H1 (cell line): ENCODE measurements at regions not wholly inside any gene's neighbourhood (a gene's known extent, or its start where the extent isn't known, plus 50 kb on each side); places are given as distances from the start of the nearest gene placed in this dataset.

ENCODE experiments used
- CTCF ChIA-PET: fragments of 300-600 bp; sonication (Branson Sonifier 250); formaldehyde crosslinking; loops from one replicate; lab custom pipeline; 2021; ENCODE audit not compliant: partially characterized antibody; lab: Charles Lee
- POLR2A ChIA-PET: fragments of 300-600 bp; sonication (Branson Sonifier 250); formaldehyde crosslinking; loops from one replicate; lab custom pipeline; 2021; ENCODE audit warnings: inconsistent platforms; ENCODE audit not compliant: partially characterized antibody; lab: Charles Lee
- DNase-seq, 2 experiments: peaks; one replicate each; pipeline versions ENCODE4 v3.0.0 to v3.0.0-alpha.2; 2010 to 2022; ENCODE audit warnings: low spot score in 2 of 2, low read depth in 1 of 2, mixed read lengths in 1 of 2
- FAIRE-seq: peaks from 2 replicates; lab custom pipeline; 2011; peaks lifted over from hg19 to GRCh38; lab: Jason Lieb, UNC
- H2AFZ ChIP-seq: 2 replicates; pipeline ENCODE4 v1.8.1; 2012; ENCODE audit warnings: low read length, inconsistent platforms
- H2AK5ac ChIP-seq: 2 replicates; pipeline ENCODE4 v1.6.1; 2013; ENCODE audit warnings: low read depth, low read length
- H2BK120ac ChIP-seq: replicated peaks from 2 replicates; pipeline ENCODE3; 2013; ENCODE audit warnings: low read depth, low read length, inconsistent platforms
- H2BK12ac ChIP-seq: 2 replicates; pipeline ENCODE4 v1.6.1; 2013; ENCODE audit warnings: low read depth, low read length
- H2BK15ac ChIP-seq: 2 replicates; pipeline ENCODE4 v1.6.1; 2013; ENCODE audit warnings: low read length
- H2BK20ac ChIP-seq: 2 replicates; pipeline ENCODE4 v1.6.1; 2013; ENCODE audit warnings: low read length
- H2BK5ac ChIP-seq: 2 replicates; pipeline ENCODE4 v1.6.1; 2013; ENCODE audit warnings: low read depth, low read length
- H3K14ac ChIP-seq: 2 replicates; pipeline ENCODE4 v1.6.1; 2013; ENCODE audit warnings: inconsistent platforms; ENCODE audit not compliant: insufficient read length
- H3K18ac ChIP-seq: 2 replicates; pipeline ENCODE4 v1.6.1; 2013; ENCODE audit warnings: low read length; ENCODE audit errors: extremely low read depth
- H3K23ac ChIP-seq: 2 replicates; pipeline ENCODE4 v1.6.1; 2013; ENCODE audit warnings: inconsistent platforms; ENCODE audit not compliant: insufficient read length
- H3K23me2 ChIP-seq: 2 replicates; pipeline ENCODE4 v1.6.1; 2013; ENCODE audit warnings: low read depth, low read length
- H3K27ac ChIP-seq: 2 replicates; pipeline ENCODE4 v1.6.1; 2011; ENCODE audit warnings: low read depth, low read length, inconsistent platforms
- H3K27me3 ChIP-seq, 4 experiments: replicated peaks in 1 of 4; 1 replicate in 1 of 4; 2 replicates in 3 of 4; pipeline versions ENCODE4 v1.6.1 to v1.8.1; 2011 to 2013; ENCODE audit warnings: low read length in 3 of 4, mild to moderate bottlenecking in 3 of 4, inconsistent platforms in 2 of 4, mixed read lengths in 2 of 4, moderate library complexity in 1 of 4; ENCODE audit not compliant: control insufficient read depth in 3 of 4, insufficient read depth in 3 of 4; ENCODE audit errors: extremely low read depth in 1 of 4
- H3K36me3 ChIP-seq, 4 experiments: 2 replicates each; pipeline versions ENCODE4 v1.6.1 to v1.8.1; 2011 to 2013; ENCODE audit warnings: mild to moderate bottlenecking in 4 of 4, low read length in 3 of 4, moderate library complexity in 2 of 4, control low read depth in 1 of 4, inconsistent platforms in 1 of 4; ENCODE audit not compliant: insufficient read depth in 4 of 4, control insufficient read depth in 2 of 4
- H3K4ac ChIP-seq: replicated peaks from 2 replicates; pipeline ENCODE3; 2013; ENCODE audit warnings: low read length, low read depth, mixed read lengths, inconsistent platforms; ENCODE audit not compliant: insufficient read length
- H3K4me1 ChIP-seq, 4 experiments: replicated peaks in 1 of 4; 1 replicate in 1 of 4; 2 replicates in 3 of 4; pipeline versions ENCODE4 v1.6.1 to v1.8.1; 2011 to 2013; ENCODE audit warnings: low read length in 3 of 4, inconsistent platforms in 2 of 4, mixed read lengths in 1 of 4; ENCODE audit not compliant: insufficient read depth in 4 of 4, control insufficient read depth in 3 of 4
- H3K4me2 ChIP-seq, 2 experiments: 2 replicates each; pipeline versions ENCODE4 v1.6.1 to v1.8.1; 2011 to 2013; ENCODE audit warnings: low read depth in 2 of 2, low read length in 2 of 2, control low read depth in 1 of 2, inconsistent platforms in 1 of 2, mild to moderate bottlenecking in 1 of 2; ENCODE audit not compliant: insufficient read depth in 1 of 2
- H3K4me3 ChIP-seq, 4 experiments: fragments of 200-600, 300-600 bp in 1 of 4; sonication (generic), shearing (Covaris generic), sonication (Bioruptor Twin) in 1 of 4; 2 replicates each; pipeline versions ENCODE4 v1.5.1 to v1.8.1; 2011 to 2016; ENCODE audit warnings: low read length in 4 of 4, low read depth in 3 of 4, control low read depth in 2 of 4, inconsistent platforms in 2 of 4, mild to moderate bottlenecking in 2 of 4, mixed read lengths in 1 of 4, moderate library complexity in 1 of 4; ENCODE audit not compliant: insufficient read depth in 2 of 4; ENCODE audit errors: extremely low read depth in 1 of 4
- H3K56ac ChIP-seq: replicated peaks from 2 replicates; pipeline ENCODE3; 2013; ENCODE audit warnings: low read depth, mild to moderate bottlenecking, mixed read lengths, low read length, inconsistent platforms; ENCODE audit not compliant: insufficient read length
- H3K79me1 ChIP-seq: 2 replicates; pipeline ENCODE4 v1.6.1; 2013; ENCODE audit warnings: low read depth, low read length, control low read depth
- H3K79me2 ChIP-seq, 2 experiments: 2 replicates each; pipeline versions ENCODE4 v1.6.1 to v1.8.1; 2012 to 2013; ENCODE audit warnings: low read length in 2 of 2, mild to moderate bottlenecking in 2 of 2, inconsistent platforms in 1 of 2; ENCODE audit not compliant: insufficient read depth in 2 of 2, control insufficient read depth in 1 of 2
- H3K9ac ChIP-seq, 4 experiments: replicated peaks in 1 of 4; 1 replicate in 1 of 4; 2 replicates in 3 of 4; pipeline versions ENCODE4 v1.6.1 to v1.8.1; 2011 to 2013; ENCODE audit warnings: low read depth in 3 of 4, low read length in 3 of 4, control low read depth in 2 of 4, mild to moderate bottlenecking in 2 of 4, moderate library complexity in 2 of 4, inconsistent platforms in 1 of 4; ENCODE audit errors: extremely low read depth in 1 of 4
- H3K9me3 ChIP-seq, 2 experiments: 2 replicates each; pipeline versions ENCODE4 v1.6.1 to v1.8.1; 2012 to 2013; ENCODE audit warnings: mild to moderate bottlenecking in 2 of 2, moderate library complexity in 2 of 2, control low read depth in 1 of 2, inconsistent platforms in 1 of 2, low read depth in 1 of 2, low read length in 1 of 2, mixed read lengths in 1 of 2; ENCODE audit not compliant: insufficient read depth in 2 of 2
- H4K20me1 ChIP-seq, 2 experiments: replicated peaks in 1 of 2; 2 replicates each; pipeline versions ENCODE3 to v1.8.1; 2011 to 2013; ENCODE audit warnings: inconsistent platforms in 2 of 2, low read length in 2 of 2, mild to moderate bottlenecking in 1 of 2; ENCODE audit not compliant: insufficient read depth in 2 of 2, control insufficient read depth in 1 of 2
- H4K5ac ChIP-seq: 2 replicates; pipeline ENCODE4 v1.6.1; 2013; ENCODE audit warnings: low read length, low read depth, mixed read lengths, inconsistent platforms; ENCODE audit not compliant: insufficient read length
- H4K8ac ChIP-seq: 2 replicates; pipeline ENCODE4 v1.8.0; 2013; ENCODE audit warnings: mild to moderate bottlenecking, moderate library complexity, low read length, inconsistent platforms; ENCODE audit not compliant: insufficient read depth; ENCODE audit errors: extremely low read depth
- H4K91ac ChIP-seq: replicated peaks from 2 replicates; pipeline ENCODE3; 2013; ENCODE audit warnings: low read length, mixed read lengths, inconsistent platforms; ENCODE audit not compliant: insufficient read length
- POLR2A ChIP-seq, 2 experiments: IDR thresholded peaks; 1 replicate in 1 of 2; 2 replicates in 1 of 2; pipeline ENCODE4 v1.6.1; 2011; ENCODE audit warnings: low read depth in 2 of 2, low read length in 2 of 2, mild to moderate bottlenecking in 2 of 2; ENCODE audit errors: control extremely low read depth in 1 of 2
- TBP ChIP-seq: IDR thresholded peaks from 2 replicates; pipeline ENCODE4 v1.6.1; 2011; ENCODE audit warnings: low read depth, low read length, improper control_type of control experiment
- TEAD4 ChIP-seq: IDR thresholded peaks from 2 replicates; pipeline ENCODE4 v1.6.1; 2012; ENCODE audit warnings: low read depth, low read length, inconsistent platforms, mixed read lengths
- WGBS, 2 experiments: shearing (Covaris generic) in 1 of 2; methylation state at CpG; one replicate each; pipeline versions ENCODE4 v1.1.6 to v1.1.7; 2013 to 2015; ENCODE audit warnings: low lambda C conversion rate in 2 of 2, mixed read lengths in 2 of 2, inconsistent platforms in 1 of 2, low coverage in 1 of 2, missing lambda C conversion rate in 1 of 2; ENCODE audit not compliant: insufficient replicate concordance in 2 of 2, insufficient coverage in 1 of 2, insufficient read length in 1 of 2; ENCODE audit errors: extremely low coverage in 1 of 2, missing lambda C conversion rate in 1 of 2; 5-methylcytosine and 5-hydroxymethylcytosine counted together

- Histone ChIP-seq H2AK5ac (no peak overlapping the region), H3K36me3 (no peaks in the 10 kb centered on the region), H2BK5ac (no peak overlapping the region), H3K79me1 (no peaks in the 10 kb centered on the region), H3K79me2 (no peaks in the 10 kb centered on the region), H4K8ac (no peak overlapping the region), H3K9ac (no peak overlapping the region), H4K5ac (no peak overlapping the region), H3K18ac (no peak overlapping the region), H4K20me1 (peaks cover 0 to 2% of the 10 kb centered on the region in 2 experiments), H2BK12ac (no peak overlapping the region), H3K23ac (no peak overlapping the region), H3K4me1 (no peaks in the 10 kb centered on the region; a peak in 3 of 7 replicates), H3K23me2 (no peaks in the 10 kb centered on the region), H4K91ac (no peak overlapping the region), H3K4ac (no peak overlapping the region), H2BK20ac (no peak overlapping the region), H2AFZ (no peak overlapping the region), H3K27me3 (no peaks in the 10 kb centered on the region), H3K4me2 (no peak overlapping the region), H3K56ac (no peak overlapping the region), H3K4me3 (no peak overlapping the region), H3K14ac (no peak overlapping the region), H2BK15ac (no peak overlapping the region), H3K27ac (no peak overlapping the region), H3K9me3 (no peaks in the 10 kb centered on the region), H2BK120ac (no peak overlapping the region)
- FAIRE-seq (no peak), DNase-seq (no peak)
- TF ChIP-seq TEAD4, result no peak
- no peak for TF ChIP-seq TBP
- no peak for TF ChIP-seq POLR2A (IDR thresholded peaks at IDR 0.05; ENCODE audit: control extremely low read depth in 1 of 2, low read depth in 2 of 2, low read length in 2 of 2)
- ChIA-PET POLR2A (no interaction called here), CTCF (no interaction called here)
- 92% methylated on average over 6 of the region's 6 CpGs; no CpG with 5 or more reads in 1 of the 2 experiments for WGBS, 2 experiments
Observed at GRCh38 chr2:129071531-129071930, 752.9 kb upstream of the HS6ST1 start.
